ENCODE measurements at regions not wholly inside any gene's neighbourhood (a gene's known extent, or its start where the extent isn't known, plus 50 kb on each side); places are given as distances from the start of the nearest gene placed in this dataset.

- TF ChIP-seq CTCF (IDR thresholded peaks at IDR 0.05; ENCODE audit: low read depth, low read length) = no peak
These were observed 601.1 kb downstream of the EPHA5 start for GRCh38 chr4:65069177-65069576.

GRCh38 chr4:65066106-65066505 lies 604.2 kb downstream of the EPHA5 start:
- no peak for DNase-seq (ENCODE audit: extremely low read depth, low read depth)
- no peak for TF ChIP-seq CTCF (IDR thresholded peaks at IDR 0.05; ENCODE audit: low read depth, low read length)

More at GRCh38 chr4:65069177-65069576, 601.1 kb downstream of the EPHA5 start:
- DNase-seq (ENCODE audit: extremely low read depth, low read depth) = no peak

- TF ChIP-seq CTCF (IDR thresholded peaks at IDR 0.05; ENCODE audit: low read depth, low read length) = no peak
These were observed 606.7 kb downstream of the EPHA5 start for GRCh38 chr4:65063601-65064000.

GRCh38 chr4:65050786-65051185 lies 619.5 kb downstream of the EPHA5 start:
- DNase-seq (ENCODE audit: extremely low read depth, low read depth) = no peak
- no peak for TF ChIP-seq CTCF (IDR thresholded peaks at IDR 0.05; ENCODE audit: low read depth, low read length)

More at GRCh38 chr4:65063601-65064000, 606.7 kb downstream of the EPHA5 start:
- DNase-seq (ENCODE audit: extremely low read depth, low read depth) = no peak

GRCh38 chr4:65046192-65047133 lies 623.8 kb downstream of the EPHA5 start:
- DNase-seq (ENCODE audit: extremely low read depth, low read depth) = no peak
- TF ChIP-seq CTCF (IDR thresholded peaks at IDR 0.05; ENCODE audit: low read depth, low read length) = no peak

- no peak for TF ChIP-seq CTCF (IDR thresholded peaks at IDR 0.05; ENCODE audit: low read depth, low read length)
- DNase-seq (ENCODE audit: extremely low read depth, low read depth) = no peak
These were observed 624.6 kb upstream of the TECRL start for GRCh38 chr4:65033899-65034298.

DNA sequence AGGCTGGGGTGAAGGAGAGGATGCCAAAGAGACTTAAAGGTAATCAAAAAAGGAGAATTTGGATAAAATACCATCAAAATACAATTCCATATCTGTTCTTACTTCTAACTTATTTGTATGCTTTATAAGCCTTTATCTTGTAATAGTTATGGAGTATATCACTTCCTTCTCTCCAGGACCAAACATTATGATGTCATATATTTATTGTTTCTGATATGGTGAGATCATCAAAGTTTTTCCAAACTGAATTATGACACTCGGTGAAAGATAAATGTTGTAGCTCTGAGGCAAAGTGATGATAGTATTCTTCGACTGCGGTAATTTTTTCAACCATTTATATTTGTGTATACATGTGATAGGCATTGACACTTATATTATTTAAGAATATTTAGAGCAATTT lies 619.3 kb upstream of the TECRL start:
- no peak for TF ChIP-seq CTCF (IDR thresholded peaks at IDR 0.05; ENCODE audit: low read depth, low read length)
- DNase-seq (ENCODE audit: extremely low read depth, low read depth) = no peak
